Endodermal cell (in vitro differentiated cells): ENCODE measurements at regions not wholly inside any gene's neighbourhood (a gene's known extent, or its start where the extent isn't known, plus 50 kb on each side); places are given as distances from the start of the nearest gene placed in this dataset.
A peak's percentile ranks its signal among the peaks of the same experiment; 100 is the strongest.

Experiments used
- DNase-seq: peaks from one replicate; pipeline ENCODE4 v3.0.0-alpha.2; 2017
- H3K27ac ChIP-seq: 2 replicates; pipeline ENCODE4 v1.5.1; 2013; ENCODE audit warnings: mild to moderate bottlenecking, low read depth, low read length, moderate library complexity
- H3K27me3 ChIP-seq: 2 replicates; pipeline ENCODE4 v1.6.1; 2013; ENCODE audit warnings: mild to moderate bottlenecking, low read length, moderate library complexity; ENCODE audit not compliant: insufficient read depth, control insufficient read depth, poor library complexity, severe bottlenecking
- H3K36me3 ChIP-seq: 2 replicates; pipeline ENCODE4 v1.7.0; 2013; ENCODE audit warnings: mild to moderate bottlenecking, low read length, moderate library complexity; ENCODE audit not compliant: control insufficient read depth, insufficient read depth
- H3K4me1 ChIP-seq: one replicate; pipeline ENCODE4 v1.7.0; 2013; ENCODE audit warnings: low read length; ENCODE audit not compliant: control insufficient read depth, insufficient read depth
- H3K4me3 ChIP-seq: 2 replicates; pipeline ENCODE4 v1.5.1; 2013; ENCODE audit warnings: mild to moderate bottlenecking, low read length, moderate library complexity
- H3K9ac ChIP-seq: 2 replicates; pipeline ENCODE4 v1.6.1; 2013; ENCODE audit warnings: mild to moderate bottlenecking, low read length, moderate library complexity; ENCODE audit not compliant: poor library complexity, severe bottlenecking; ENCODE audit errors: extremely low read depth
- H3K9me3 ChIP-seq: 2 replicates; pipeline ENCODE4 v1.6.1; 2013; ENCODE audit warnings: mild to moderate bottlenecking, low read length, moderate library complexity; ENCODE audit not compliant: control insufficient read depth
- H3K27ac Mint-ChIP-seq: 2 replicates; pipeline ENCODE4 v1.8.0; 2020; ENCODE audit warnings: mixed read lengths
- H3K27me3 Mint-ChIP-seq: 2 replicates; pipeline ENCODE4 v1.8.0; 2021; ENCODE audit warnings: mild to moderate bottlenecking, mixed read lengths; ENCODE audit not compliant: insufficient read depth
- H3K36me3 Mint-ChIP-seq: 2 replicates; pipeline ENCODE4 v1.8.0; 2020; ENCODE audit warnings: low read depth, mixed read lengths
- H3K4me1 Mint-ChIP-seq: 2 replicates; pipeline ENCODE4 v1.8.0; 2020; ENCODE audit warnings: mixed read lengths
- H3K4me3 Mint-ChIP-seq: 2 replicates; pipeline ENCODE4 v1.8.0; 2020; ENCODE audit warnings: mild to moderate bottlenecking, moderate library complexity, mixed read lengths
- H3K9me3 Mint-ChIP-seq: 2 replicates; pipeline ENCODE4 v1.8.0; 2020; ENCODE audit warnings: mild to moderate bottlenecking, mixed read lengths
- CTCF ChIP-seq: fragments of 200-600 bp; sonication (generic); conservative IDR thresholded peaks from 2 replicates; pipeline ENCODE4 v1.5.0; 2021; ENCODE audit warnings: antibody characterized with exemption, mild to moderate bottlenecking
- WGBS, 2 experiments: methylation state at CpG; one replicate each; pipeline versions ENCODE4 v1.1.5 to v1.1.7; 2013; ENCODE audit warnings: missing lambda C conversion rate in 2 of 2, mixed read lengths in 1 of 2; ENCODE audit not compliant: insufficient coverage in 1 of 2, insufficient read length in 1 of 2; 5-methylcytosine and 5-hydroxymethylcytosine counted together

- Mint-ChIP-seq H3K27me3 (no peaks in the 10 kb centered on the region), H3K27ac (peak overlapping the region; percentile 3), H3K4me3 (no peak overlapping the region), H3K36me3 (peaks cover 79% of the 10 kb centered on the region), H3K4me1 (no peaks in the 10 kb centered on the region), H3K9me3 (peaks cover 14% of the 10 kb centered on the region)
- no peak for DNase-seq
- no peak overlapping the region for H3K4me3 ChIP-seq
- WGBS, 2 experiments = 91 to 96% methylated on average over 6 to 7 of the region's 7 CpGs
- H3K9me3 ChIP-seq = peaks cover 29% of the 10 kb centered on the region
- H3K9ac ChIP-seq = no peak overlapping the region
- no peak overlapping the region for H3K27ac ChIP-seq
- TF ChIP-seq CTCF = no peak
- no peaks in the 10 kb centered on the region for H3K4me1 ChIP-seq
- H3K27me3 ChIP-seq = no peaks in the 10 kb centered on the region
- peaks cover 83% of the 10 kb centered on the region for H3K36me3 ChIP-seq
These were observed 310.5 kb downstream of the ETNK1 start for GRCh38 chr12:22935501-22935900.

GRCh38 chr12:22938323-22938722 lies 313.4 kb downstream of the ETNK1 start:
- H3K27ac Mint-ChIP-seq = no peak overlapping the region
- H3K36me3 Mint-ChIP-seq = peaks cover 87% of the 10 kb centered on the region
- no peaks in the 10 kb centered on the region for H3K27me3 ChIP-seq
- no peak overlapping the region for H3K27ac ChIP-seq
- no peak for DNase-seq
- no peak overlapping the region for H3K4me3 ChIP-seq
- TF ChIP-seq CTCF = no peak
- H3K9me3 Mint-ChIP-seq = peaks cover 35% of the 10 kb centered on the region
- H3K9me3 ChIP-seq = peaks cover 52% of the 10 kb centered on the region
- H3K4me1 ChIP-seq = no peaks in the 10 kb centered on the region
- WGBS, 2 experiments = 97 to 100% methylated on average over 1 to 2 of the region's 2 CpGs
- H3K9ac ChIP-seq = no peak overlapping the region
- no peak overlapping the region for H3K4me3 Mint-ChIP-seq
- peaks cover 10% of the 10 kb centered on the region for H3K4me1 Mint-ChIP-seq
- no peaks in the 10 kb centered on the region for H3K27me3 Mint-ChIP-seq
- peaks cover 86% of the 10 kb centered on the region for H3K36me3 ChIP-seq

- no peak for TF ChIP-seq CTCF
- Mint-ChIP-seq H3K36me3 (peaks cover 78% of the 10 kb centered on the region), H3K27ac (no peak overlapping the region), H3K4me1 (peaks cover 8% of the 10 kb centered on the region), H3K4me3 (no peak overlapping the region), H3K27me3 (no peaks in the 10 kb centered on the region), H3K9me3 (peaks cover 11% of the 10 kb centered on the region)
- WGBS, 2 experiments = 90% methylated on average over 3 of the region's 5 CpGs; no CpG with 5 or more reads in 1 of the 2 experiments
- Histone ChIP-seq H3K9ac (no peak overlapping the region), H3K27me3 (no peaks in the 10 kb centered on the region), H3K4me3 (peak overlapping the region; percentile 38), H3K9me3 (peaks cover 66% of the 10 kb centered on the region), H3K27ac (no peak overlapping the region), H3K4me1 (no peaks in the 10 kb centered on the region), H3K36me3 (peaks cover 82% of the 10 kb centered on the region)
- DNase-seq = no peak
These were observed 326.2 kb downstream of the ETNK1 start for GRCh38 chr12:22951206-22951605.
